Femur (tissue), 1 donor: ENCODE measurements at regions not wholly inside any gene's neighbourhood (a gene's known extent, or its start where the extent isn't known, plus 50 kb on each side); places are given as distances from the start of the nearest gene placed in this dataset.
A peak's percentile ranks its signal among the peaks of the same experiment; 100 is the strongest.
"Not testable (repeated sequence)": the region's sequence is repeated elsewhere in the genome, so short reads cannot be mapped to it uniquely, and the experiment has no call there.

ENCODE experiments used
- DNase-seq: peaks from one replicate; pipeline ENCODE4 v3.0.0-alpha.2; 2017

GRCh38 chr7:97928844-97929243, 56.6 kb upstream of the ASNS start:
- not testable (repeated sequence) for DNase-seq

- peak; percentile 49 for DNase-seq
Observed at GRCh38 chr7:97927790-97928748, 55.9 kb upstream of the ASNS start.
